ENCODE measurements at regions not wholly inside any gene's neighbourhood (a gene's known extent, or its start where the extent isn't known, plus 50 kb on each side); places are given as distances from the start of the nearest gene placed in this dataset.

GRCh38 chr3:101939361-101940049 lies 90.2 kb downstream of the NFKBIZ start:
- intact Hi-C loops (cut with DNase I), result no loop called here
- no peak for DNase-seq
- Histone ChIP-seq H3K4me1 (peaks cover 8% of the 10 kb centered on the region), H3K27me3 (no peaks in the 10 kb centered on the region), H3K9me3 (no peaks in the 10 kb centered on the region), H3K27ac (no peak overlapping the region), H3K36me3 (no peaks in the 10 kb centered on the region), H3K4me3 (no peak overlapping the region), H3K9ac (ENCODE audit: low read depth in 2 of 2, low read length in 2 of 2) (no peak overlapping the region)
- no peak for TF ChIP-seq CTCF (IDR thresholded peaks at IDR 0.05)

- Histone ChIP-seq H3K4me1 (peaks cover 8% of the 10 kb centered on the region), H3K9me3 (no peaks in the 10 kb centered on the region), H3K4me3 (no peak overlapping the region), H3K27ac (no peak overlapping the region), H3K9ac (ENCODE audit: low read depth in 2 of 2, low read length in 2 of 2) (no peak overlapping the region), H3K36me3 (no peaks in the 10 kb centered on the region), H3K27me3 (no peaks in the 10 kb centered on the region)
- intact Hi-C loops (cut with DNase I), result no loop called here
- no peak for DNase-seq
- TF ChIP-seq CTCF (IDR thresholded peaks at IDR 0.05), result no peak
Observed at GRCh38 chr3:101940521-101941317, 91.4 kb downstream of the NFKBIZ start.

GRCh38 chr3:101941318-101942040 lies 92.2 kb downstream of the NFKBIZ start:
- H3K9ac ChIP-seq (ENCODE audit: low read depth in 2 of 2, low read length in 2 of 2), result no peak overlapping the region
- no peak overlapping the region for H3K4me3 ChIP-seq
- TF ChIP-seq CTCF (IDR thresholded peaks at IDR 0.05), result no peak
- DNase-seq, result no peak
- H3K4me1 ChIP-seq, result peaks cover 8% of the 10 kb centered on the region
- H3K9me3 ChIP-seq, result no peaks in the 10 kb centered on the region
- no peaks in the 10 kb centered on the region for H3K27me3 ChIP-seq
- no peaks in the 10 kb centered on the region for H3K36me3 ChIP-seq
- H3K27ac ChIP-seq, result no peak overlapping the region
- intact Hi-C loops (cut with DNase I), result no loop called here

GRCh38 chr3:101942356-101942755 lies 93.0 kb downstream of the NFKBIZ start:
- no peak for TF ChIP-seq CTCF (IDR thresholded peaks at IDR 0.05)
- no peaks in the 10 kb centered on the region for H3K9me3 ChIP-seq
- intact Hi-C loops (cut with DNase I), result no loop called here
- H3K27ac ChIP-seq, result no peak overlapping the region
- H3K9ac ChIP-seq (ENCODE audit: low read depth in 2 of 2, low read length in 2 of 2), result no peak overlapping the region
- no peak overlapping the region for H3K4me3 ChIP-seq
- no peaks in the 10 kb centered on the region for H3K27me3 ChIP-seq
- peaks cover 8% of the 10 kb centered on the region for H3K4me1 ChIP-seq
- H3K36me3 ChIP-seq, result no peaks in the 10 kb centered on the region
- no peak for DNase-seq

GRCh38 chr3:101943029-101943428 lies 93.7 kb downstream of the NFKBIZ start:
- Histone ChIP-seq H3K9ac (ENCODE audit: low read depth in 2 of 2, low read length in 2 of 2) (no peak overlapping the region), H3K36me3 (no peaks in the 10 kb centered on the region), H3K4me1 (peaks cover 7% of the 10 kb centered on the region), H3K9me3 (no peaks in the 10 kb centered on the region), H3K4me3 (no peak overlapping the region), H3K27ac (no peak overlapping the region), H3K27me3 (no peaks in the 10 kb centered on the region)
- DNase-seq, result no peak
- intact Hi-C loops (cut with DNase I), result no loop called here
- no peak for TF ChIP-seq CTCF (IDR thresholded peaks at IDR 0.05)
